ENCODE measurements at regions not wholly inside any gene's neighbourhood (a gene's known extent, or its start where the extent isn't known, plus 50 kb on each side); places are given as distances from the start of the nearest gene placed in this dataset.

DNA sequence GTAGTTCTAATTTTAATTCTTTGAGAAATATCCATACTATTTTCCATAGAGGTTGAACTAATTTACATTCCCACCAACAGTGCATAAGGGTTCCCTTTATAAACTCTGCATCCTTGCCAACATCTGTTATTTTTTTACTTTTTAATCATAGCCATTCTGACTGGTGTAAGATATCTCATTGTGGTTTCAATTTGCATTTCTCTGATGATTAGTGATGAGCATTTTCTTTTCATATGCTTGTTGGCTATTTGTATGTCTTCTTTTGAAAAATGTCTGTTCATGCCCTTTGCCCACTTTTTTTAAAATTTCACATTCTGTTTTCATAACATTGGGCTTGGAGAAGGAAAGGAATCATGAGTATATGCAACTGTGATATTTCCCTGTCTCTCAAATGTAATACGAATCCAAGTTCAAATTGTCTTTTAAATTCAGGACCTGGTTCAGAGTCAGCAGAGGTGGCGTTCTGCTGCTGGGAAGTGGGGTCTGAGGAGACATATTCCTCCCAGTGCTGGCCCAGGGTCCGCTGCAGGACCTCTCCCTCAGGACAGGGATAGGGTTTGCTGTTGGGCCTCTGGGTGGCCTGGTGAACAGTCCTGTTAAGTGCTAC, 81.2 kb upstream of the ETV6 start:
- TF ChIP-seq CBFB (CRISPR knock-in tag; IDR thresholded peaks at IDR 0.05; ENCODE audit: low read depth) (no peak), GTF2I (CRISPR knock-in tag; conservative IDR thresholded peaks at IDR 0.05) (no peak), ZNF423 (CRISPR knock-in tag; IDR thresholded peaks at IDR 0.05) (no peak), SMAD3 (CRISPR knock-in tag; IDR thresholded peaks at IDR 0.05; ENCODE audit: borderline replicate concordance) (no peak), RORB (CRISPR knock-in tag; IDR thresholded peaks at IDR 0.05) (no peak)
- TF ChIP-seq, protein P1, sequence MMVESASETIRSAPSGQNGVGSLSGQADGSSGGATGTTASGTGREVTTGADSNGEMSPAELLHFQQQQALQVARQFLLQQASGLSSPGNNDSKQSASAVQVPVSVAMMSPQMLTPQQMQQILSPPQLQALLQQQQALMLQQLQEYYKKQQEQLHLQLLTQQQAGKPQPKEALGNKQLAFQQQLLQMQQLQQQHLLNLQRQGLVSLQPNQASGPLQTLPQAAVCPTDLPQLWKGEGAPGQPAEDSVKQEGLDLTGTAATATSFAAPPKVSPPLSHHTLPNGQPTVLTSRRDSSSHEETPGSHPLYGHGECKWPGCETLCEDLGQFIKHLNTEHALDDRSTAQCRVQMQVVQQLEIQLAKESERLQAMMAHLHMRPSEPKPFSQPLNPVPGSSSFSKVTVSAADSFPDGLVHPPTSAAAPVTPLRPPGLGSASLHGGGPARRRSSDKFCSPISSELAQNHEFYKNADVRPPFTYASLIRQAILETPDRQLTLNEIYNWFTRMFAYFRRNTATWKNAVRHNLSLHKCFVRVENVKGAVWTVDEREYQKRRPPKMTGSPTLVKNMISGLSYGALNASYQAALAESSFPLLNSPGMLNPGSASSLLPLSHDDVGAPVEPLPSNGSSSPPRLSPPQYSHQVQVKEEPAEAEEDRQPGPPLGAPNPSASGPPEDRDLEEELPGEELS (CRISPR knock-in tag; IDR thresholded peaks at IDR 0.05), result no peak
- TF ChIP-seq, protein P2, sequence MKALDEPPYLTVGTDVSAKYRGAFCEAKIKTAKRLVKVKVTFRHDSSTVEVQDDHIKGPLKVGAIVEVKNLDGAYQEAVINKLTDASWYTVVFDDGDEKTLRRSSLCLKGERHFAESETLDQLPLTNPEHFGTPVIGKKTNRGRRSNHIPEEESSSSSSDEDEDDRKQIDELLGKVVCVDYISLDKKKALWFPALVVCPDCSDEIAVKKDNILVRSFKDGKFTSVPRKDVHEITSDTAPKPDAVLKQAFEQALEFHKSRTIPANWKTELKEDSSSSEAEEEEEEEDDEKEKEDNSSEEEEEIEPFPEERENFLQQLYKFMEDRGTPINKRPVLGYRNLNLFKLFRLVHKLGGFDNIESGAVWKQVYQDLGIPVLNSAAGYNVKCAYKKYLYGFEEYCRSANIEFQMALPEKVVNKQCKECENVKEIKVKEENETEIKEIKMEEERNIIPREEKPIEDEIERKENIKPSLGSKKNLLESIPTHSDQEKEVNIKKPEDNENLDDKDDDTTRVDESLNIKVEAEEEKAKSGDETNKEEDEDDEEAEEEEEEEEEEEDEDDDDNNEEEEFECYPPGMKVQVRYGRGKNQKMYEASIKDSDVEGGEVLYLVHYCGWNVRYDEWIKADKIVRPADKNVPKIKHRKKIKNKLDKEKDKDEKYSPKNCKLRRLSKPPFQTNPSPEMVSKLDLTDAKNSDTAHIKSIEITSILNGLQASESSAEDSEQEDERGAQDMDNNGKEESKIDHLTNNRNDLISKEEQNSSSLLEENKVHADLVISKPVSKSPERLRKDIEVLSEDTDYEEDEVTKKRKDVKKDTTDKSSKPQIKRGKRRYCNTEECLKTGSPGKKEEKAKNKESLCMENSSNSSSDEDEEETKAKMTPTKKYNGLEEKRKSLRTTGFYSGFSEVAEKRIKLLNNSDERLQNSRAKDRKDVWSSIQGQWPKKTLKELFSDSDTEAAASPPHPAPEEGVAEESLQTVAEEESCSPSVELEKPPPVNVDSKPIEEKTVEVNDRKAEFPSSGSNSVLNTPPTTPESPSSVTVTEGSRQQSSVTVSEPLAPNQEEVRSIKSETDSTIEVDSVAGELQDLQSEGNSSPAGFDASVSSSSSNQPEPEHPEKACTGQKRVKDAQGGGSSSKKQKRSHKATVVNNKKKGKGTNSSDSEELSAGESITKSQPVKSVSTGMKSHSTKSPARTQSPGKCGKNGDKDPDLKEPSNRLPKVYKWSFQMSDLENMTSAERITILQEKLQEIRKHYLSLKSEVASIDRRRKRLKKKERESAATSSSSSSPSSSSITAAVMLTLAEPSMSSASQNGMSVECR (CRISPR knock-in tag; IDR thresholded peaks at IDR 0.05; ENCODE audit: borderline replicate concordance), result no peak
- TF ChIP-seq, protein P3, sequence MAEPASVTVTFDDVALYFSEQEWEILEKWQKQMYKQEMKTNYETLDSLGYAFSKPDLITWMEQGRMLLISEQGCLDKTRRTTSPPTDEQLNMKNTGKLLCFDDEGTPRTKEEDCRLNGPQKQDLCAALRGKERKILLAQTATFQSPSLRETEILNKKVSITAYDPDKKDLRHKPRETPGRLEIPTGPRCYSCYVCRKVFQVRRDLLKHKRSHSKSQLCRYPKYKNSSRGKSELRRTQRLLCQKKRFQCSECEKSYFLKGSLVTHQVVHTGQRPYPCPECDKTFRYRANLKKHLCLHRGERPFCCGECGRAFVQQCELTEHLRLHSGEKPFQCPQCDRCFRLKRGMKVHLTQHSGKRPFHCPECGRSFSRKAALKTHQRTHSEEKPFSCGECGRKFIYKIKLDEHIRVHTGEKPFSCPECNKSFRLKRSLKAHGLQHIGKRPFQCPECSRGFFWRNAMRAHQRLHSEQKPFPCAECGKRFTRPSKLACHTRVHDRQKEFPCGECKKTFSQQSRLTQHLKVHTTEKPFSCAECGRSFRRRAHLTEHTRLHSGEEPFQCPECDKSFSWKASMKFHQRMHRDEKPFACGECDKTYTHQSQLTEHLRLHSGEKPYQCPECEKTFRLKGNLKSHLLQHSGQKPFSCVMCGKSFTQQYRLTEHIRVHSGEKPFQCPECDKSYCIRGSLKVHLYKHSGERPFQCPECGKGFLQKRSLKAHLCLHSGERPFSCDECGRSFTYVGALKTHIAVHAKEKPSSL (CRISPR knock-in tag; conservative IDR thresholded peaks at IDR 0.05), result no peak
- H3K27ac Mint-ChIP-seq, result no peak overlapping the region
- ChIA-PET CTCF (interaction anchor here (1.0 to 1.1 kb wide), 2 partner anchors 12 to 13 kb away, joined by 3 read pairs; no protein-coding TSS in a partner anchor), POLR2A (no interaction called here)
- ATAC-seq, result peak; percentile 18; the same call in 1 of the 2 replicates
- H3K4me3 Mint-ChIP-seq, result no peak overlapping the region
- peaks cover 11% of the 10 kb centered on the region for H3K9me3 Mint-ChIP-seq
- no peaks in the 10 kb centered on the region for H3K36me3 Mint-ChIP-seq
- H3K4me1 Mint-ChIP-seq, result peaks cover 7% of the 10 kb centered on the region; the same call in 1 of the 2 replicates
- no peak for DNase-seq (ENCODE audit: low spot score)
- no peaks in the 10 kb centered on the region for H3K27me3 Mint-ChIP-seq (ENCODE audit: low read depth)

DNA sequence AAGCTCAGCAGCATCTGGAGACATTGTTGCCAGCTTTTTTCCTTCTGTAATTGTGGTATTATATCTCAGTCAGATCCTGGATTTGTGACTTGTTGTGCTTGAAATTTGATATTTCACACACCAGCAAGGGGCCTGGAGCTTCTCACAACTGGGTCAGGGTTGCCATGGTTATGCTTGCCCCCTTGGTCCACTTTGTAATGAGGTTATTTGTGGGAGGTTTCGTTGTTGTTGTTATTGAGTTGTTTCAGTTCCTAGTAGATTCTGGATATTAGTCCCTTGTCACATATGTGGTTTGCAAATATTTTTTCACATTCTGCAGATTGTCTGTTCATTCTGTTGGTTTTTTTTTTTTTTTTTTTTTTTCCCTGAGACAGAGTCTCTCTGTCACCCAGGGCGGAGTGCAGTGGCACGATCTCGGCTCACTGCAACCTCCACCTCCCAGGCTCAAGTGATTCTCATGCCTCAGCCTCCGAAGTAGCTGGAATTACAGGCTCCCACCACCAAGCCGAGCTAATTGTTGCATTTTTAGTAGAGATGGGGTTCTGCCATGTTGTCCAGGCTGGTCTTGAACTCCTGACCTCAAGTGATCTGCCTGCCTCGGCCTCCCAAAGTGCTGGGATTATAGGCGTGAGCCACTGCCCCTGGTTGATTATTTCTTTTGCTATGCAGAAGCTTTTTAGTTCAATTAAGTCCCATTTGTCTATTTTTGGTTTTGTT, 80.6 kb upstream of the ETV6 start:
- H3K4me3 Mint-ChIP-seq, result no peak overlapping the region
- CTCF ChIA-PET, result interaction anchor here (1.0 to 1.1 kb wide), 2 partner anchors 11 to 13 kb away, joined by 3 read pairs; no protein-coding TSS in a partner anchor
- no peak for ATAC-seq

More for the DNA sequence above, 80.6 kb upstream of the ETV6 start:
- POLR2A ChIA-PET, result no interaction called here
- DNase-seq (ENCODE audit: low spot score), result no peak
- Mint-ChIP-seq H3K4me1 (peaks cover 7% of the 10 kb centered on the region; the same call in 1 of the 2 replicates), H3K27ac (no peak overlapping the region), H3K36me3 (peaks cover 3% of the 10 kb centered on the region), H3K27me3 (ENCODE audit: low read depth) (no peaks in the 10 kb centered on the region), H3K9me3 (peaks cover 13% of the 10 kb centered on the region)
- TF ChIP-seq, protein P4, sequence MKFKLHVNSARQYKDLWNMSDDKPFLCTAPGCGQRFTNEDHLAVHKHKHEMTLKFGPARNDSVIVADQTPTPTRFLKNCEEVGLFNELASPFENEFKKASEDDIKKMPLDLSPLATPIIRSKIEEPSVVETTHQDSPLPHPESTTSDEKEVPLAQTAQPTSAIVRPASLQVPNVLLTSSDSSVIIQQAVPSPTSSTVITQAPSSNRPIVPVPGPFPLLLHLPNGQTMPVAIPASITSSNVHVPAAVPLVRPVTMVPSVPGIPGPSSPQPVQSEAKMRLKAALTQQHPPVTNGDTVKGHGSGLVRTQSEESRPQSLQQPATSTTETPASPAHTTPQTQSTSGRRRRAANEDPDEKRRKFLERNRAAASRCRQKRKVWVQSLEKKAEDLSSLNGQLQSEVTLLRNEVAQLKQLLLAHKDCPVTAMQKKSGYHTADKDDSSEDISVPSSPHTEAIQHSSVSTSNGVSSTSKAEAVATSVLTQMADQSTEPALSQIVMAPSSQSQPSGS (CRISPR knock-in tag; IDR thresholded peaks at IDR 0.05; ENCODE audit: borderline replicate concordance, low read depth), result no peak

All from WTC11 (cell line).